GM21737 (cell line): ENCODE measurements at regions not wholly inside any gene's neighbourhood (a gene's known extent, or its start where the extent isn't known, plus 50 kb on each side); places are given as distances from the start of the nearest gene placed in this dataset.
"Not testable (repeated sequence)": the region's sequence is repeated elsewhere in the genome, so short reads cannot be mapped to it uniquely, and the experiment has no call there.

ENCODE experiments used
- ATAC-seq: cut with Tn5 transposase; IDR thresholded peaks from one replicate; pipeline ENCODE4 v1.9.1; 2021; ENCODE audit warnings: mild to moderate bottlenecking, moderate library complexity; ENCODE audit not compliant: unreplicated experiment

DNA sequence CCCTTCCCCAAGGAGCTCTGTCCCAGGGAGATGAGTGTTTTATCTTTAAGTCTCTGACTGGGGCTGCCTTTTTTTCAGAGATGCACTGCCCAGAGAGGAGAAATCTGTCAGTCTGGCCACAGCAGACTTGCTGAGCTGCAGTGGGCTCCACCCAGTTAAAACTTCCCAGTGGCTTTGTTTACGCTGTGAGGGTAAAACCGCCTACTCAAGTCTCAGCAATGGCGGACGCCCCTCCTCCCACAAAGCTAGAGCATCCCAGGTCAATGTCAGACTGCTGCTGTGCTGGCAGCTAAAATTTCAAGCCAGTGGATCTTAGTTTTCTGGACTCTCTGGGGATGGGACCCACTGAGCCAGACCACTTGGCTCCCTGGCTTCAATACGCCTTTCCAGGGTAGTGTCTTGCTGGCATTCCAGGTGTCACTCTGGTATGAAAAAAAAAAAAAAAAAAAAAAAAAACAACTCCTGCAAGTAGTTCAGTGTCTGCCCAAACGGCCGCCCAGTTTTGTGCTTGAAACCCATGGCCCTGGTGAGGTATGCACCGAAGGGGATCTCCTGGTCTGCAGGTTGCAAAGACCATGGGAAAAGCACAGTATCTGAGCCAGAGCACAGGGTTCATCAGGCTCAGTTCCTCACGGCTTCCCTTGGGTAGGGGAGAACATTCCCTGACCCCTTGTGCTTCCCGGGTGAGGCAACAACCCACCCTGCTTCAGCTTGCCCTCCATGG is 1616.1 kb upstream of the ADGRL3 start:
- ATAC-seq: no peak

DNA sequence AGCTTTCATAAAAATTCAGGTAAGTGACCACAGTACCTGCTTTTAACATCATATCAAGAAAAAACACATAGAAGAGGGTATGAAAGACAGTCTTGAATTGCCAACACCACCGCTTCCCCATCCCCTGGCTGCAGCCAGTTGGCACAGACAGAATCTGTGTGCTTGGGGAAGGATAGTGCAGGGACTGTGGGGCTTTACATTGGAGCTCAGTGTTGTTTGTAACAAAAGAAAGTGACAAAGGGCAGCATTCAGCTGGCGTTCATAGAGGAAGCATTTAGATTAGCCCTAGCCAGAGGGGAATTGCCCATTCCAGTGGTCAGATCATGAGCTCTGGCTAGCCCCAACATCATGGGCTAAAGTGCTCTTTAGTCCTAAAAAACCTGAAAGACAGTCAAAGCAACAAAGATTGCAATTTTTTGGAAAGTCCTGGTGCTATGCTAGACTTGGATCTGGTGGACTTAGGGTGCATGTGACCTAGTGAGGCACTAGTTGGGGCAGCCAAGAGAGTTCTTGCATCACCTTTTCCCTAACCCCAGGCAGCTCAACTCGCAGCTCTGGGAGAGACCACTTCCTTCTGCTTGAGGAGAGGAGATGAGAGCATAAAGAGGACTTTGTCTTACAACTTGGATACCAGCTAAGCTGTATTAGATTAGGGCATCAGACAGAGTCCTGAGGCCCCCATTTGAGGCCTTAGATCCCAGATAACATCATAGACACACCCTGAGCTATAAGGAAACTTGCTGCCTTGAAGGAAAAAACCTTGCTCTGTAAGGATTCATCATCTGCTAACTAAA is 1602.4 kb upstream of the ADGRL3 start:
- ATAC-seq: no peak

DNA sequence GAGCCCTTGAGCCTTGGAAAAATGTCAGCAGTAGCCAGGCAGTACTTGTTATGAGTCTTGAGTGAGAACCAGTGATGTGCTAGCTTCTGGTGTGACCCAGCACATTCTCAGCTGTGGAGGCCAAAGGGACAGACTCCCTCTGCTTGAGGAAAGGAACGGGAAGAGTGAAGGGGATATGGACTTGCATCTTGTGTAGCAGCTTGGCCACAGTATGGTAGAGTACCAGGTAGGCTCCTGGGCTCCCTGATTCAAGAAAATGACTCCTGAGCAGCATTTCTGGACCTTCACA is 1601.9 kb upstream of the ADGRL3 start:
- no peak for ATAC-seq

DNA sequence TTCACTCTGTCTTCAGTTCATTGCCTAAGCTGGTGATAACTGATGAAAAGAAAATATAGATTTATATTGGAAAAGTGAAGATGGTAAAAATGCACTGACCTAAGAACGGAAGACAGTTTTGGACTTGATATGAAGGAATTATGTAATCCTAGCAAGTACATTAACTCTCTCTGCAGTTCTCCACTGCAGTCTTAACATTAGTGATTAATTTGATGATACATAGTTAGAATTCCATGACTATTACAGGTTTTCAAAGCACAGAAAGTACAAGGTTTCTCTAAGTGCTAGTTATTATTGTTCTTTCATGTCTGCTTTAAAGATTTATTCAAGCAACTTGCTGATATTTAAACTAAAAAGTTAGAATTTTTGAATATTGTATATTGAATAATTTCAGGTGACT is 1591.7 kb upstream of the ADGRL3 start:
- no peak for ATAC-seq

DNA sequence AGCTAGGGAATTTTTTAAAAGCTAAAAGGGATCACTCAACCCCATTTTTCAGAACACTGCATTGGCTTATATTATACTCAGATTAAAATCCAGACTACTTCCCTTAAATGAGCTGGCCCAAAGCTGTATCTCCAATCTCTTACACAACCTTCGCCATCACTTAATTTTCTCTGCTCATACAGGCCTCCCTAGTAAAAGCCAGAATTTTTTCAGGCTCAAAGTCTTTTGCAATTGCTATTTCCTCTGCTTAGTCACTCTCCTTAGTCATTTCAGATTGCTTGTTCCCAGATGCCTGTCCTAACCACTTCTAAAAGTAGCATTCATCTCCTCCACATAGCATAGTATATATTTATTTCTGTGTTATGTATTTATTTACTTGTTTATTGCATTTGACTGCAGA is 1587.9 kb upstream of the ADGRL3 start:
- no peak for ATAC-seq

DNA sequence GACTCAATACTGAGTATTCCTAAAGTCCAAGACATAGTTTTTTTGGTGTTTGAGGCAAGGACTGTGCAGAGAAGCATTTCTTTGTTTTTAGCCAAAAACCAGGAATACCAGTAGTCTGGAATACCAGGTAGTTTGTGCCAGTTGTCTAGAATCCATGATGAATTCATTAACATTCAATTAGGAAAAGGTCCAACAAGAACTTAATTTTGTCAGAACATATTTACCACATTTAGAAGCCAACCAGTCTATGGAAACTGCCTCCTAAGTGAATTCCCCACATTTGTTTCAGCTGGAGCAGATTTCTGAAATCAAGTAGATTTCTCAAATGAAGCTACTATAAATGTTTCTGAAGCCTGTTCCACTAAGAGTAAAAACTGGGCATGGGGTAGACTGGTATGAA is 1584.8 kb upstream of the ADGRL3 start:
- ATAC-seq: no peak

DNA sequence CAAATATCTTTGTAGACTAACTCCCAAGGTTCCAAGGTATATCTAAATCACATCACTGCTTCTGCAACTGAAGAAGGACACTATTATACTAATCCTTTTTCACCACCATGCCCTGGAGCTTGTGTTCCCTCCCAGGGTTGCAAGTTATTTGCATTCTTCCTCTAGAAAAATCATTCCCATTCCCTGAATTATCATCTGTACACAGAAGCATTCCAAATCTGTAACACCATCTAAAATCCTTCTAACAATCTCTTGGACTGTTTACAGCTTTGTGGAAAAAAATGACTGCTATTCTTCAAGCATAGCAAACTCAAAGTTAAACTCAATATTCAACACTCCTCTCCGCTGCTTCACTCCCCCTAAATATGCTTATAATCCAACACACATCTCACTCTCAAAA is 1570.8 kb upstream of the ADGRL3 start:
- ATAC-seq: no peak

DNA sequence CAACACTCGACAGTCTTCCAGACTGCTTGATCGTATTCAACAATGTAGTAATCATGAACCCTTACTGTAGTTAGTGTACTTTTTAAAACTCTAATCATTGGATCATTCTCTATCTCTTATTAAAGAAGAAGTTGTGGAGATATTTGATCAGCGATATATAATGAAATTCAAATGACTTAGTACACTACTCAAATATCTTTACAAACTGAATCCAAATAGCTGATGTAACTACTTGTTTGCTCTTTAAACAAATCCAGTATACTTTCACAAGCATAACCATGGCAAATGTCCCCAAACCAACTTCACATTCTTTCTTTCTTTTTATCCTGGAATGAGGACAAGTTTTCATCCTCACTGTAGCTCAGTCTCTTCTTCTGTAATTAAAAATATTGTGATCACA is 1569.9 kb upstream of the ADGRL3 start:
- ATAC-seq: no peak

DNA sequence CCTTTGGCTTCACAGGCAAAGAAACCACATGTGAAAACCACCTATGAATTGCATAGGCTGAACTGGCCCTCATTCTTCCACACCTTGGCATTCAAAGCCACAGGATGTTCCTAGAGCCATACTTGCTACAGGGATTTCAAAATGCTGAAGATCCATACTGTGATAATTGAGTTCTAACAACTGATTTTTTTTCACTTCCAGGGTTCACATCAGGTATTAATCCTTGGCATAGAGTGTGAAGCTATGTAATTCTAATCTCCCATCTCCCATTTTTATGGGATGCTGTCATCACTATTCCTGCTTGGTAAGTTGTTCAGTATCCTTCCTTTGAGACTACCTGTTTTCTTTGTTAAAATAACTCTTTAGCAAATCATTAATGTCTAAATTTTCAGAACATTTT is 1569.2 kb upstream of the ADGRL3 start:
- ATAC-seq: no peak

DNA sequence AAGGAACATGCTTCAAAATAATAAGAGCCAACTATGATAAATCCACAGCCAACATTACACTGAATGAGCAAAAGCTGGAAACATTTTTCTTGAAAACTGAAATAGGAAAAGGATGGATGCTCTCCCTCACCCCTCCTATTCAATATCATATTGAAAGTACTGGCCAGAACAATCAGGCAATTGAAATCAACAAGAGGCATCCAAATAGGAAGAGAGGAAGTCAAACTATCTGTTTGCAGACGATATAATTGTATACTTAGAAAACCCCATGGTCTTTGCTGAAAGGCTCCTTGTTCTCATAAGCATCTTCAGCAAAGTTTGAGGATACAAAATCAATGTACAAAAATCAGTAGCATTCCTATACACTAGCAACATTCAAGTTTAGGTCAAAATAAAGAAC is 1562.5 kb upstream of the ADGRL3 start:
- no peak for ATAC-seq

DNA sequence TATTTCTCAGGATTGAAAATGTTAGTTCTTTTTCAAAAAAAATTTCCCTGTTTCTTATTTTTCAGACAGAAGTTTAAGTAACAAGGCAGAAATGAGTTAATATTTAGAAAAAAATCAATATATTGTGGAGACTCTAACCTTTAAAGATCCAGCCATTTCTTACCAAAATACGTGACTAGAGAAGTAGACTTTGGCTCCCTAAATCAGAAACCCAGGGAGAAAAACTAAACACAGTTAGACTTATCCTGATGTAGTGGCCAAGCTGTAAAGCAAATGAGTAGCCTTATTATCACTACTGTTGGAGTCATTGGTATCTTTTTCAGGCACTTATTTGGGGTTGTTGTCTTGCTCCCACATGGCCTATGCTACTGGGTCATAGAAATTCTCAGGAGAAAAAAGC is 1556.4 kb upstream of the ADGRL3 start:
- ATAC-seq: no peak

DNA sequence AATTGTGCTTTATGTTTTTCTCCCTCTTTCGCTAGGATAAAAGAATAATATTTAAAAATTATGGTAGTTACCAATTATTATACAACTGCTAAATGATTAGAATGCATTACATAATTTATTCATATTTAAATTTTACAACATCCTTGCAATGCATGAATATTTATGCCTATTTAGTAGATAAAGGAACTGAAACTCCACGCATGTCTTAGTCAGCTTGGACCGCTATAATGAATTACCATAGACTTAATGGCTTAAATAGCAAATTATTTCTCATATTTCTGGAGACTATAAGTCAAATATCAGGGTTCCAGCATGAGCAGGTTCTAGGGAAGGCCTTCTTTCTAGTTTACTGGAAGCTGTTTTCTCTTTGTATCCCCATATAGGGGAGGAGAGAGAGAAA is 1555.4 kb upstream of the ADGRL3 start:
- no peak for ATAC-seq

DNA sequence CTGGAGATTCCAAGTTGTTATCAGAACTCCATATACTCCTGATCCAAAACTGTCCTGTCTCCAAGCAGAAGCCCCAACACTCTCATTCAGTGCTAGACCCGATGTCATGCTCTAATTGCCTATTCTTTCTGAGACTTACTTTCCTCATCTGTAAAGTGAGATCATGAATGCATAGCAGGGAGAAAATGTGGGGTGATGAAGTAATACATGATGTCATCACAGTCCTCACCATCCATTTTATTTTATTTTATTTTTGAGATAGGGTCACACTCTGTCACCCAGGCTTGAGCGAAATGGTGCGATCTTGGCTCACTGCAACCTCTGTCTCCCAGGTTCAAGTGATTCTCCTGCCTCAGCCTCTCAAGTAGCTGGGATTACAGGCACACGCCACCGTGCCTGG is 1554.0 kb upstream of the ADGRL3 start:
- no peak for ATAC-seq

DNA sequence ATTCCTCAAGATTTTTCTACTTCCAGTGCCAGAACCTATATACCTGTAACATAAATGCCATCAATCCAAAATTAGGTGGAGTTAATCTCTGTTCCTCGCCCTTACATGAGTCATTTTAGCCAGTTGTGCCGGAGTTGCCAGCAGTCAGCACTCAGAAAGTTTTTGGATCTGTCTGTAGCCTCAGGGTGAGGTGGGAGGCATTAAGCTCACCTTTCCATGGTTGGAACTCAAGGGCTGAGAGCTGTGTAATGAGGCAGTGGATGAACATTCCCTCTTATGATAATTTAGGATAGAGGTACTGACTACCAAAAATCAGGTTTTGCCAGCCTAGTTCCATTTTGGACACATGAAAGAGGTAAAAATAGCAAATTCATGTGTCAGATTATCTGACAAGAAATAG is 1553.1 kb upstream of the ADGRL3 start:
- no peak for ATAC-seq

DNA sequence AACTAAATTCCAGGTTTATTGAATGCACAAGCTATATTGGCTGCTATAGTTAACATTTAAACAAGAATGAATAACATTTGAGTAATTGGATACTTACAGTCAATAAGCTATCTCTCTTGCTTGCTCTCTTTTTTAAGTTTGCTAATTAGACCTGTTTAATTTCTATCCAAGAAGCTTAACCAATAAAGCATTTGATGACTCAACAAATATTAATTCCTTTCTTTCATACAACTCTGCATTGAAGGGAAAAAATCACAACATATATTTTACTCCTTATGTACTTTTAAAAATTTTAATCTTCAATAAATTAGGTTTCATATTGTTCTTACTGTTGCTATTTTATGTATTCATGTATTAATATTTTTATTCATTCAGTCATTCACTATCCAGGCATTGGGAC is 1552.6 kb upstream of the ADGRL3 start:
- ATAC-seq: no peak

DNA sequence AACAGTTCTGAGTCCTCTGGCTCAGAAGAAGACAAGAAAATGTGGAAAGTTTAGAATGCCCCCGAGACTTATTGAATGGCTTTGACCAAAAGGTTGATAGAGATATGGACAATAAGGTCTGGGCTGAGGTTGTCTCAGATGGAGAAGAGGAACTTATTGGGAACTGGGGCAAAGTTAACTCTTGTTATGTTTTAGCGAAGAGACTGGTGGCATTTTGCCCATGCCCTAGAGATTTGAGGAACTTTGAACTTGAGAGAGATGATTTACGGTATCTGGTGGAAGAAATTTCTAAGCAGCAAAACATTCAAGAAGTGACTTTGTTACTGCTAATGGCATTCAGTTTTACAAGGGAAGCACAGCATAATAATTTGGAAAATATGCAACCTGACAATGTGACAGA is 1549.3 kb upstream of the ADGRL3 start:
- ATAC-seq: no peak

DNA sequence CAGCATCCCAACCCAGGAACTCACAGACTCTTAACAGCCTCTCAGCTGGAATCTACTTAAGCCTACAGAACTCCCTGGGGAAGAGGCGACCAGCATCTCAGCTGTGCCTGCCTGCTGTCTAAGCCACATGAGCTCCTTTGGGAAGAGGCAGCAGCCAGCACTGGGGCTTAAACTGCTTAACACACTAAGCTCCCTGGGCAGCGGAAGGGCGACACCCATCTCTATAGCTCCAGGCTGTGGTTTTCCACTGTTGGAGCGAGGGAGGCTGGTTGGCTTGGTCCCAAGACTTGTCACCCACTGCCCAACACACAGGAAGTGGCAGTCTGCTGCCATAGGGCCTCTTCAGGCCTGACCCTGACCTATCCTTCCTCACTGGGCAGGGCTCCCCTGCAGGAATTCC is 1544.1 kb upstream of the ADGRL3 start:
- no peak for ATAC-seq

DNA sequence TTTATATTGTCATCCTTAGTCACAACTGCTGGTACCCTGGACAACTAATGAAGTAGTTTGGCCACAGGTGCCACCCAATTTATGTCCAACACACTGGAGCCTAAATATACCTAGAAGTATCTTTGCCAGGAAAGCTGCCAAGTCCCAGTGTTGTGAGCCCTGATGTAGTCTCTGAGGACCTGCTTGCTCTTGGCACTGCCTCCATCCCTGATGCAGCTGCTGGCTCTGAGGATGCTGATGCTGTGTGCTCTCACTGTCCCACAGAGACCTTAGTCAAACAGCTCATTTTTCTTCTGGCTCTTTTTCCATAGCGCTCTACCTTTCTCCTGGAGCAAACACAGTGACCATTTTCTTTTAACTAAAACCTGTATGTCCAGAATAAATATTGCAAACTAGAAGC is 1535.4 kb upstream of the ADGRL3 start:
- no peak for ATAC-seq

DNA sequence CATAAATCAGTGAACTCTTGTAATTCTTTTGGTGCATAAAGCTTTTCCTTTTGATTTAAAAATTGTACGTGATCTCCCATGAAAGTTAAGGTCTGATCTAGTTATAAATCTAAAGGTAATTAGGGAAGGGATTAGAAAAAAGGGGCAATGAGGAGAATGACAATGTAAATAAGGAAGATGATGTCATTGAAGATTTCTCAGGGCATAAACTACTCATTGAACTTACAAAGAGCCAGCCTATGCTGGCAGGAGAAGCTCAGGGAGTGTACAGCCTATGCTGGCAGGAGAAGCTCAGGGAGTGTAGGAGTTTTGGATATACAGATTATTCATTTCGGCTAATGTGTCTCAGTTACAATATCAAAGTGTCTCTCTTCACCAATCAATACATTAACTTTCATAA is 1533.5 kb upstream of the ADGRL3 start:
- no peak for ATAC-seq

DNA sequence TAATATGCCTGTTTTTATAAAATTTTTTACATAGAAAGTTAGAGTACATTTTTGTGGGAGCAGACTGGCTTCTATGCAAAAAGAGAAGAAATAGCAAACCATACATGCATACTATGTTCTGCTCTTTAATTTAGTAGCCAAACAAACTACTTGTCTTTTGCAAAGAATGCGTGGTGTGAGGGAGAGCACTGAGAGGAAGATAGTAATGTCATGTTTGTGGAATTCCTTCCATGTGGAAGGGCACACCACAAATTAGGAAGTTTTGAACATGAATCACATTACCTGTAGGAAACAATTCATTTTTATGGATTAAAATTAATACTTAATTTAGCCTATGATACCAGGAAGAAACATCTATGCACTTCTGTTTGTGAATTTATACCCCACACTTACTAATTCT is 1529.1 kb upstream of the ADGRL3 start:
- ATAC-seq: no peak

DNA sequence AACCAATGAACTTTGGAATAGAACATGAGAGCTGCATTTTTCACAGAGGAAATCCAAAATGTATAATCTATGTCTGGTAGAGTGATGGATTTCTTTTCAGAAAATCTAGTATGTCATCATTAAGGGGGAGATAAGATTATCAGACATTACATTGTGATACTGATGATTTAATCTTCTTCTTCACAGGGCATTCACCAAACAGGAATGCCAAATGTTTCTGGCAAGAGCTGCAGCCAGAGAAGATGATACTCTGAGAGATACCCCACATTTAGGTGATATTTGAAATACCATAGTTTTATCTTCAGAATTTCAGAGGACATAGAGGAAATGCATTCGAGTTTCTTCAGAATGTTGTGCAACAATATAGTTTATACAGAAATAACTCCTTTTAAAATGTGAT is 1523.7 kb upstream of the ADGRL3 start:
- no peak for ATAC-seq

DNA sequence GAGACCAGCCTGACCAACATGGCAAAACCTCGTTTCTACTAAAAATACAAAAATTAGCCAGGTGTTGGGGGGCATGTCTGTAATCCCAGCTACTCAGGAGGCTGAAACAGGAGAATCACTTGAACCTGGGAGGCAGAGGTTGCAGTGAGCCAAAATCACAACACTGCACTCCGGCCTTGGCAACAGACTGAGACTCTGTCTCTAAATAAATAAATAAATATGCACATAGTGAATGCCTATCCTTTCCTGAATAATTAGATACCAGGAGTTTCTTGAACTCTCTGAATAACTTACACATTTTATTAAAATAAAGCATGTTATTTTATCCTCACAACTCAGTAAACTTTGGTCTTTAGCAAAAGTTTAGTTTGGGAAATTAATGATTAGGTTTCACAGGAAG is 1523.1 kb upstream of the ADGRL3 start:
- ATAC-seq: not testable (repeated sequence)

DNA sequence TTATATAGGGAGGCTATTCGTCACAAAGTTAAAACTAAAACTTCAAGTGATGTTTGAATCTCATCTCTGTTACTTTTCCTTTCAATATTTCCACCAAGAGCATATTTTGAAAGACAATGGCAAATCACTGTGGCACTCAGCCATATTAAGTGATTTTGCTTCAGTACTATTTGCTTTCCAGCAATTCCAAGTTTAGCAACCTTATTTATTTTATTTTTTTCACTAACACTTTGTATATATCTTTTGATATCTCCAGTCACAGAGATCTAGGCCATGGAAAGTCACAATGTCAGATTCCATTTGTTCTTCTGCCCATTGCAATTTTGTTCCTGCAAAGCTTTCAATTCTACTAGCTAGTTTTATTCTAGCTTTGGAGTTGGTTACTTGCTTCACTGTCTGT is 1514.5 kb upstream of the ADGRL3 start:
- ATAC-seq: no peak
